Kidney glomerular epithelial cell (primary cell): ENCODE measurements at regions not wholly inside any gene's neighbourhood (a gene's known extent, or its start where the extent isn't known, plus 50 kb on each side); places are given as distances from the start of the nearest gene placed in this dataset.

ENCODE experiments used
- DNase-seq: peaks from one replicate; lab custom pipeline; 2025; lab: John Stamatoyannopoulos, UW

GRCh38 chr5:63727583-63727982 lies 234.7 kb downstream of the HTR1A start:
- DNase-seq, result no peak

- DNase-seq, result no peak
Measured at GRCh38 chr5:63726496-63726895, 235.7 kb downstream of the HTR1A start.

GRCh38 chr5:63719147-63719546 lies 243.1 kb downstream of the HTR1A start:
- no peak for DNase-seq

- no peak for DNase-seq
Measured at GRCh38 chr5:63700241-63700640, 262.0 kb downstream of the HTR1A start.

- DNase-seq, result no peak
Measured at GRCh38 chr5:63697811-63698210, 264.4 kb downstream of the HTR1A start.

- no peak for DNase-seq
Measured at GRCh38 chr5:63690546-63690945, 271.7 kb downstream of the HTR1A start.

GRCh38 chr5:63687854-63688516 lies 274.3 kb downstream of the HTR1A start:
- no peak for DNase-seq

- DNase-seq, result no peak
Measured at GRCh38 chr5:63686938-63687337, 275.3 kb downstream of the HTR1A start.

- no peak for DNase-seq
Measured at GRCh38 chr5:63686181-63686580, 276.1 kb downstream of the HTR1A start.

- DNase-seq, result no peak
Measured at GRCh38 chr5:63685454-63685853, 276.8 kb downstream of the HTR1A start.

GRCh38 chr5:63674881-63675280 lies 287.4 kb downstream of the HTR1A start:
- no peak for DNase-seq

- no peak for DNase-seq
Measured at GRCh38 chr5:63655043-63655442, 307.2 kb downstream of the HTR1A start.

GRCh38 chr5:63650581-63650980 lies 311.7 kb downstream of the HTR1A start:
- no peak for DNase-seq

GRCh38 chr5:63648376-63648775 lies 313.9 kb downstream of the HTR1A start:
- no peak for DNase-seq

- DNase-seq, result no peak
Measured at GRCh38 chr5:63629951-63630630, 332.2 kb downstream of the HTR1A start.

GRCh38 chr5:63613442-63613841 lies 348.8 kb downstream of the HTR1A start:
- DNase-seq, result no peak

- no peak for DNase-seq
Measured at GRCh38 chr5:63603996-63604395, 358.2 kb downstream of the HTR1A start.

- no peak for DNase-seq
Measured at GRCh38 chr5:63602971-63603370, 359.3 kb downstream of the HTR1A start.

- DNase-seq, result no peak
Measured at GRCh38 chr5:63596254-63596653, 366.0 kb downstream of the HTR1A start.

- no peak for DNase-seq
Measured at GRCh38 chr5:63573380-63573779, 388.9 kb downstream of the HTR1A start.

GRCh38 chr5:63572740-63573139 lies 389.5 kb downstream of the HTR1A start:
- no peak for DNase-seq

GRCh38 chr5:63570752-63571151 lies 391.5 kb downstream of the HTR1A start:
- DNase-seq, result no peak

GRCh38 chr5:63564789-63565188 lies 397.5 kb downstream of the HTR1A start:
- DNase-seq, result no peak
